Suprapubic skin (tissue), 4 donors: ENCODE measurements at regions not wholly inside any gene's neighbourhood (a gene's known extent, or its start where the extent isn't known, plus 50 kb on each side); places are given as distances from the start of the nearest gene placed in this dataset.

ENCODE experiments used
- DNase-seq, 2 donors: peaks; one replicate each; pipeline ENCODE4 v3.0.0-alpha.2; 2019; ENCODE audit warnings: low spot score in 2 of 2
- H3K27ac ChIP-seq: fragments of 200-600 bp; sonication (generic); one replicate; pipeline ENCODE4 v1.5.1; 2019
- H3K27me3 ChIP-seq: fragments of 200-600 bp; sonication (generic); one replicate; pipeline ENCODE4 v1.5.1; 2019
- H3K36me3 ChIP-seq: fragments of 200-600 bp; sonication (generic); one replicate; pipeline ENCODE4 v1.5.1; 2019
- H3K4me1 ChIP-seq: fragments of 200-600 bp; sonication (generic); one replicate; pipeline ENCODE4 v1.5.1; 2019
- H3K4me3 ChIP-seq: fragments of 200-600 bp; sonication (generic); one replicate; pipeline ENCODE4 v1.5.1; 2019; ENCODE audit warnings: mild to moderate bottlenecking
- H3K9me3 ChIP-seq: fragments of 200-600 bp; sonication (generic); one replicate; pipeline ENCODE4 v1.5.1; 2019
- EP300 ChIP-seq: sonication (generic); formaldehyde crosslinking; IDR thresholded peaks from one replicate; pipeline ENCODE4 v1.6.1; 2017; ENCODE audit warnings: antibody characterized with exemption
- POLR2A ChIP-seq, 2 donors: fragments of 450-650 bp; IDR thresholded peaks; one replicate each; pipeline ENCODE4 v1.6.1; 2017; ENCODE audit warnings: antibody characterized with exemption in 2 of 2, mild to moderate bottlenecking in 2 of 2, moderate library complexity in 2 of 2
- POLR2AphosphoS5 ChIP-seq, 3 donors: sonication (generic); formaldehyde crosslinking; IDR thresholded peaks; one replicate each; pipeline ENCODE4 v1.6.1; 2017; ENCODE audit warnings: antibody characterized with exemption in 3 of 3
- WGBS: methylation state at CpG from one replicate; pipeline ENCODE4 v1.1.5; 2018; 5-methylcytosine and 5-hydroxymethylcytosine counted together
- TF ChIP-seq, protein P1 (sequence below), 2 donors: fragments of 200-600 bp in 1 of 2; fragments of 450-650 bp in 1 of 2; sonication (generic) in 1 of 2; IDR thresholded peaks; one replicate each; pipeline ENCODE4 v1.5.1; 2016 to 2019; ENCODE audit warnings: antibody characterized with exemption in 2 of 2, mild to moderate bottlenecking in 1 of 2, moderate library complexity in 1 of 2

- H3K36me3 ChIP-seq, result no peaks in the 10 kb centered on the region
- 93% methylated on average over 12 of the region's 15 CpGs for WGBS
These were observed 106.4 kb downstream of the BRD1 start for GRCh38 chr22:49721211-49721763.

DNA sequence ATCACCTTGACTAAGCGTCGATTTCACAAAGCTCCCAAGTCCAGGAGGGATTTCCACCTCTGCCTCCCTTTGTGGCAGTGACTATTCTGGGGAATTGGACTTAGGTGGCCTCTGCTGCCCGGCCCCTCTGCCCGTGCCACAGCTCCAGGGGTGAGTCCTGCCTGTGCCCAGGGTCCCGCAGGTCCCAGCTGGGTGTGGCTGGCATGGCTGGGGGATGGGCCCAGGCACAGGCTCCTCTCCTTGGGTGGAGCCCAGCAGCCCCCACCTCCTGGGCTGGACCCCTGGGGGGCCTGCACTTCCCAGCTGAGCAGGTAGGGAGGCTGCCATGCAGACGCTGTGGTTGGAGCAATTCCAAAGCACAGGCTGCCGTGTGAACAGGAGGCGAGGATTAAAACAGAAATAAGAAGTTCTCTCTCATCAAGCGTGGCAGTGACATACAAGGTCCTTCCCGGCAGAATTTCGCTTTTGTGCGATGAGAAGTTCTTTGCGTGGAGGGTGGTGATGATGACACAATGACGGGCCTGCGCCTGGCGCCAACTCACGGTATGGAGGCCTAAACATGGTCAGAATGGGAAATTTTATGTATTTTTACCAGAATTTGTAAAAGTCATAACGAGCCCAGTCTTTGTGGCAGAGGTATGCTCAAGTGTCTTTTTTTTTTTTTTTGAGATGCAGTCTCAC is 107.3 kb downstream of the BRD1 start:
- Histone ChIP-seq H3K36me3 (no peaks in the 10 kb centered on the region), H3K27me3 (peaks cover 50% of the 10 kb centered on the region), H3K27ac (no peak overlapping the region), H3K9me3 (no peaks in the 10 kb centered on the region), H3K4me3 (no peak overlapping the region), H3K4me1 (peaks cover 3% of the 10 kb centered on the region)
- TF ChIP-seq POLR2A (IDR thresholded peaks at IDR 0.05) (no peak), EP300 (no peak), POLR2AphosphoS5 (IDR thresholded peaks at IDR 0.05) (no peak)
- TF ChIP-seq, protein P1, sequence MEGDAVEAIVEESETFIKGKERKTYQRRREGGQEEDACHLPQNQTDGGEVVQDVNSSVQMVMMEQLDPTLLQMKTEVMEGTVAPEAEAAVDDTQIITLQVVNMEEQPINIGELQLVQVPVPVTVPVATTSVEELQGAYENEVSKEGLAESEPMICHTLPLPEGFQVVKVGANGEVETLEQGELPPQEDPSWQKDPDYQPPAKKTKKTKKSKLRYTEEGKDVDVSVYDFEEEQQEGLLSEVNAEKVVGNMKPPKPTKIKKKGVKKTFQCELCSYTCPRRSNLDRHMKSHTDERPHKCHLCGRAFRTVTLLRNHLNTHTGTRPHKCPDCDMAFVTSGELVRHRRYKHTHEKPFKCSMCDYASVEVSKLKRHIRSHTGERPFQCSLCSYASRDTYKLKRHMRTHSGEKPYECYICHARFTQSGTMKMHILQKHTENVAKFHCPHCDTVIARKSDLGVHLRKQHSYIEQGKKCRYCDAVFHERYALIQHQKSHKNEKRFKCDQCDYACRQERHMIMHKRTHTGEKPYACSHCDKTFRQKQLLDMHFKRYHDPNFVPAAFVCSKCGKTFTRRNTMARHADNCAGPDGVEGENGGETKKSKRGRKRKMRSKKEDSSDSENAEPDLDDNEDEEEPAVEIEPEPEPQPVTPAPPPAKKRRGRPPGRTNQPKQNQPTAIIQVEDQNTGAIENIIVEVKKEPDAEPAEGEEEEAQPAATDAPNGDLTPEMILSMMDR (IDR thresholded peaks at IDR 0.05), result no peak
- 69% methylated on average over 18 of the region's 18 CpGs for WGBS
- DNase-seq, result no peak

More at GRCh38 chr22:49721211-49721763, 106.4 kb downstream of the BRD1 start:
- Histone ChIP-seq H3K27ac (no peak overlapping the region), H3K4me3 (no peak overlapping the region), H3K9me3 (no peaks in the 10 kb centered on the region), H3K4me1 (peaks cover 3% of the 10 kb centered on the region), H3K27me3 (peaks cover 55% of the 10 kb centered on the region)
- no peak for DNase-seq
- TF ChIP-seq POLR2A (IDR thresholded peaks at IDR 0.05), result no peak
- TF ChIP-seq EP300, result no peak
- TF ChIP-seq, protein P1 (IDR thresholded peaks at IDR 0.05), result no peak
- TF ChIP-seq POLR2AphosphoS5 (IDR thresholded peaks at IDR 0.05), result no peak

DNA sequence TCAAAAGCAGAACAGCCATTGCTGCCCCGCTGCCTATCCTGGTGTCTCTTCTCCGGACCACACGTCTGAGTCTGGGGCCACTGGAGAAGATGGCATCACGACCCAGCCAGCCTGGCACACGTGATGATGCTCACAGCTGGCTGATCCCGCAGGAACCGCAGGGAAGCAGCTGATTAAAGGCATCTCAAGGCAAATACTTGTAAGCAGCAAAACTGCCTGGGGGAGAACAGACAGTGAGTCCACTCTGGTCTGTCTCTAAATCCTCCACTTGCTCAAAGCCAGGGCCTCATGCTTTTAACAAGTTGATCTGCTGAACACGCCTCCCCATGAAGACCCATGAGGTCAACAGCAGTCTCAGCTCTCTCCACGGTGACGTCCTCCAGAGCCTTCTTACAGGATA is 108.6 kb downstream of the BRD1 start:
- no peak for DNase-seq
- Histone ChIP-seq H3K36me3 (no peaks in the 10 kb centered on the region), H3K9me3 (no peaks in the 10 kb centered on the region), H3K4me3 (no peak overlapping the region), H3K4me1 (no peaks in the 10 kb centered on the region), H3K27ac (no peak overlapping the region), H3K27me3 (peaks cover 40% of the 10 kb centered on the region)
- TF ChIP-seq POLR2AphosphoS5 (IDR thresholded peaks at IDR 0.05) (no peak), POLR2A (IDR thresholded peaks at IDR 0.05) (no peak), EP300 (no peak)
- TF ChIP-seq, protein P1 (IDR thresholded peaks at IDR 0.05), result no peak
- 50% methylated on average over 3 of the region's 10 CpGs for WGBS

- Histone ChIP-seq H3K9me3 (no peaks in the 10 kb centered on the region), H3K4me1 (no peaks in the 10 kb centered on the region), H3K4me3 (no peak overlapping the region), H3K27ac (no peak overlapping the region), H3K36me3 (no peaks in the 10 kb centered on the region), H3K27me3 (peaks cover 39% of the 10 kb centered on the region)
- no peak for DNase-seq
- 88% methylated on average over 6 of the region's 7 CpGs for WGBS
- TF ChIP-seq POLR2AphosphoS5 (IDR thresholded peaks at IDR 0.05), result no peak
- no peak for TF ChIP-seq POLR2A (IDR thresholded peaks at IDR 0.05)
- no peak for TF ChIP-seq EP300
- TF ChIP-seq, protein P1 (IDR thresholded peaks at IDR 0.05), result no peak
These were observed 109.3 kb downstream of the BRD1 start for GRCh38 chr22:49718396-49718795.

DNA sequence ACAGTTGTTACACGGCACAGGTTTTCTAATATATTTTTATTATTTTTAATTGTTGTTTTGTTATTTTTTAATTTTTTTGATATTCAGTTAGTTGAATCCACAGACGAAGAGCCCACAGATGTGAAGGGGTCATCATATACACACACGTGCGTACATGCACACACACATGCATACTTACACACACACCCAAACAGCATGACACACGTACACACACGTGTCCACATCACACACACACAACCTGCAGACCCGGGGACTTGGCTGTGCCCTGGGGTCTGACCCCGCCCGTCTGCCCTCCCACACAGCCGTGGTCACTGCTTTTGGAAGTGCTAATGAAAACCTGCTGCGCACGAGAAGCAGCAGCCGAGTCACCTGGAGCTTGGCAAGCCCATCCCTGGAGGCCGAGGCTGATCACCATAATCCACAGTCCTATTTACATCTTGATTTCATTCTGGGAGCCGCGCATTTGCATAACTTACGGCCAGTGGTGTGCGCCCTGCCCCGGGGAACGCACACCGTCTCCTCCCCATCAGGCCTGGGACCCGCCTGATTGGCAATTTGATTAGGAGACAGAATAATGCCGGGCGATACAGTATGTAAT is 110.3 kb downstream of the BRD1 start:
- Histone ChIP-seq H3K9me3 (no peaks in the 10 kb centered on the region), H3K27me3 (peaks cover 47% of the 10 kb centered on the region), H3K4me3 (no peak overlapping the region), H3K36me3 (no peaks in the 10 kb centered on the region), H3K27ac (no peak overlapping the region), H3K4me1 (no peaks in the 10 kb centered on the region)
- WGBS, result 72% methylated on average over 24 of the region's 24 CpGs
- DNase-seq, result no peak
- TF ChIP-seq POLR2A (IDR thresholded peaks at IDR 0.05), result no peak
- TF ChIP-seq, protein P1 (IDR thresholded peaks at IDR 0.05), result no peak
- TF ChIP-seq EP300, result no peak
- TF ChIP-seq POLR2AphosphoS5 (IDR thresholded peaks at IDR 0.05), result no peak
